Naive thymus-derived CD8-positive, alpha-beta T cell (primary cell): ENCODE measurements at regions not wholly inside any gene's neighbourhood (a gene's known extent, or its start where the extent isn't known, plus 50 kb on each side); places are given as distances from the start of the nearest gene placed in this dataset.
"Not testable (repeated sequence)": the region's sequence is repeated elsewhere in the genome, so short reads cannot be mapped to it uniquely, and the experiment has no call there.

ENCODE experiments used
- ATAC-seq, 2 donors: fragments of 150-1000 bp; cut with Tn5 transposase in 1 of 2; sonication (Bioruptor Pico), chemical (Tn5 transposase) in 1 of 2; 1 replicate in 1 of 2; 2 replicates in 1 of 2; pipeline ENCODE4 v1.10.0; 2021; ENCODE audit warnings: mild to moderate bottlenecking in 2 of 2, moderate library complexity in 2 of 2
- POLR2A ChIA-PET: fragments of 350-600 bp; sonication (Branson Sonifier 250); formaldehyde crosslinking; loops from one replicate; lab custom pipeline; 2021; ENCODE audit warnings: antibody characterized with exemption; lab: Charles Lee
- DNase-seq, 10 donors: peaks; one replicate each; pipeline versions ENCODE4 v3.0.0 to v3.0.0-alpha.2; 2020 to 2022
- H3K27ac Mint-ChIP-seq, 10 donors: one replicate each; pipeline ENCODE4 v1.8.0; 2020 to 2022; ENCODE audit warnings: mild to moderate bottlenecking in 10 of 10, mixed read lengths in 10 of 10, moderate library complexity in 4 of 10, inconsistent platforms in 1 of 10
- H3K27me3 Mint-ChIP-seq, 5 donors: one replicate each; pipeline ENCODE4 v1.8.0; 2021 to 2022; ENCODE audit warnings: mixed read lengths in 5 of 5
- H3K36me3 Mint-ChIP-seq, 3 donors: one replicate each; pipeline ENCODE4 v1.8.0; 2020 to 2022; ENCODE audit warnings: mixed read lengths in 3 of 3, mild to moderate bottlenecking in 2 of 3, inconsistent platforms in 1 of 3
- H3K4me1 Mint-ChIP-seq, 4 donors: one replicate each; pipeline ENCODE4 v1.8.0; 2021 to 2022; ENCODE audit warnings: mixed read lengths in 4 of 4
- H3K4me3 Mint-ChIP-seq, 10 donors: one replicate each; pipeline ENCODE4 v1.8.0; 2020 to 2022; ENCODE audit warnings: mild to moderate bottlenecking in 10 of 10, mixed read lengths in 10 of 10, moderate library complexity in 6 of 10, inconsistent platforms in 1 of 10
- H3K9me3 Mint-ChIP-seq, 9 donors: one replicate each; pipeline ENCODE4 v1.8.0; 2020 to 2022; ENCODE audit warnings: mixed read lengths in 9 of 9, mild to moderate bottlenecking in 3 of 9, inconsistent platforms in 1 of 9, moderate library complexity in 1 of 9

GRCh38 chr3:99330281-99330680 lies 308.1 kb upstream of the COL8A1 start:
- H3K27me3 Mint-ChIP-seq, result peaks cover 0 to 1% (median 0%) of the 10 kb centered on the region in 5 donors
- no peaks in the 10 kb centered on the region for H3K4me1 Mint-ChIP-seq
- POLR2A ChIA-PET, result no interaction called here
- H3K4me3 Mint-ChIP-seq, result no peak overlapping the region
- no peak for ATAC-seq
- H3K27ac Mint-ChIP-seq, result no peak overlapping the region
- no peaks in the 10 kb centered on the region for H3K36me3 Mint-ChIP-seq
- H3K9me3 Mint-ChIP-seq, result peaks cover 0 to 9% (median 2%) of the 10 kb centered on the region in 9 donors
- DNase-seq, result no peak

- no peaks in the 10 kb centered on the region for H3K27me3 Mint-ChIP-seq
- no peak overlapping the region for H3K4me3 Mint-ChIP-seq
- DNase-seq (no peak), ATAC-seq (no peak)
- POLR2A ChIA-PET, result no interaction called here
- H3K9me3 Mint-ChIP-seq, result peaks cover 0 to 4% (median 0%) of the 10 kb centered on the region in 9 donors
- no peaks in the 10 kb centered on the region for H3K4me1 Mint-ChIP-seq
- no peak overlapping the region for H3K27ac Mint-ChIP-seq
- H3K36me3 Mint-ChIP-seq, result no peaks in the 10 kb centered on the region
Observed at GRCh38 chr3:99325402-99325801, 313.0 kb upstream of the COL8A1 start.

GRCh38 chr3:99324636-99325203 lies 313.7 kb upstream of the COL8A1 start:
- H3K27ac Mint-ChIP-seq, result no peak overlapping the region
- no peaks in the 10 kb centered on the region for H3K4me1 Mint-ChIP-seq
- POLR2A ChIA-PET, result no interaction called here
- H3K4me3 Mint-ChIP-seq, result no peak overlapping the region
- DNase-seq, result no peak
- H3K9me3 Mint-ChIP-seq, result peaks cover 0 to 4% (median 0%) of the 10 kb centered on the region in 9 donors
- ATAC-seq, result no peak
- no peaks in the 10 kb centered on the region for H3K27me3 Mint-ChIP-seq
- no peaks in the 10 kb centered on the region for H3K36me3 Mint-ChIP-seq

- Mint-ChIP-seq H3K27me3 (no peaks in the 10 kb centered on the region), H3K4me1 (no peaks in the 10 kb centered on the region), H3K27ac (no peak overlapping the region), H3K4me3 (no peak overlapping the region), H3K9me3 (peaks cover 0 to 4% (median 0%) of the 10 kb centered on the region in 9 donors), H3K36me3 (no peaks in the 10 kb centered on the region)
- no peak for ATAC-seq
- POLR2A ChIA-PET, result no interaction called here
- DNase-seq, result no peak
Observed at GRCh38 chr3:99323940-99324339, 314.5 kb upstream of the COL8A1 start.

- POLR2A ChIA-PET, result no interaction called here
- ATAC-seq, result no peak
Observed at GRCh38 chr3:99322551-99322950, 315.8 kb upstream of the COL8A1 start.

GRCh38 chr3:99321261-99321660 lies 317.1 kb upstream of the COL8A1 start:
- Mint-ChIP-seq H3K4me3 (no peak overlapping the region), H3K27me3 (no peaks in the 10 kb centered on the region), H3K36me3 (no peaks in the 10 kb centered on the region), H3K9me3 (peaks cover 0 to 4% (median 0%) of the 10 kb centered on the region in 9 donors), H3K4me1 (no peaks in the 10 kb centered on the region), H3K27ac (no peak overlapping the region)
- POLR2A ChIA-PET, result no interaction called here
- no peak for DNase-seq
- no peak for ATAC-seq

More at GRCh38 chr3:99322551-99322950, 315.8 kb upstream of the COL8A1 start:
- no peak for DNase-seq
- Mint-ChIP-seq H3K4me1 (no peaks in the 10 kb centered on the region), H3K4me3 (no peak overlapping the region), H3K27me3 (no peaks in the 10 kb centered on the region), H3K27ac (no peak overlapping the region), H3K36me3 (no peaks in the 10 kb centered on the region), H3K9me3 (peaks cover 0 to 4% (median 0%) of the 10 kb centered on the region in 9 donors)

- Mint-ChIP-seq H3K4me1 (no peaks in the 10 kb centered on the region), H3K36me3 (no peaks in the 10 kb centered on the region)
- POLR2A ChIA-PET, result no interaction called here
Observed at GRCh38 chr3:99319961-99320360, 318.4 kb upstream of the COL8A1 start.

GRCh38 chr3:99319450-99319849 lies 318.9 kb upstream of the COL8A1 start:
- POLR2A ChIA-PET, result no interaction called here
- H3K4me3 Mint-ChIP-seq, result no peak overlapping the region
- H3K9me3 Mint-ChIP-seq, result peaks cover 0 to 8% (median 0%) of the 10 kb centered on the region in 9 donors

More at GRCh38 chr3:99319961-99320360, 318.4 kb upstream of the COL8A1 start:
- ATAC-seq, result no peak
- Mint-ChIP-seq H3K9me3 (peaks cover 0 to 8% (median 0%) of the 10 kb centered on the region in 9 donors), H3K27ac (no peak overlapping the region), H3K27me3 (no peaks in the 10 kb centered on the region), H3K4me3 (no peak overlapping the region)
- no peak for DNase-seq

GRCh38 chr3:99317201-99317600 lies 321.2 kb upstream of the COL8A1 start:
- Mint-ChIP-seq H3K4me1 (no peaks in the 10 kb centered on the region), H3K4me3 (no peak overlapping the region), H3K27me3 (no peaks in the 10 kb centered on the region), H3K9me3 (peaks cover 0 to 16% (median 2%) of the 10 kb centered on the region in 9 donors), H3K36me3 (no peaks in the 10 kb centered on the region), H3K27ac (no peak overlapping the region)
- POLR2A ChIA-PET, result no interaction called here
- DNase-seq, result no peak
- no peak for ATAC-seq

More at GRCh38 chr3:99319450-99319849, 318.9 kb upstream of the COL8A1 start:
- Mint-ChIP-seq H3K4me1 (no peaks in the 10 kb centered on the region), H3K36me3 (no peaks in the 10 kb centered on the region), H3K27me3 (no peaks in the 10 kb centered on the region), H3K27ac (no peak overlapping the region)
- DNase-seq, result no peak
- ATAC-seq, result no peak

- POLR2A ChIA-PET, result no interaction called here
- no peak for ATAC-seq
- peaks cover 0 to 22% (median 6%) of the 10 kb centered on the region in 9 donors for H3K9me3 Mint-ChIP-seq
Observed at GRCh38 chr3:99315896-99316295, 322.5 kb upstream of the COL8A1 start.

GRCh38 chr3:99313485-99313884 lies 324.9 kb upstream of the COL8A1 start:
- DNase-seq (no peak), ATAC-seq (no peak)
- POLR2A ChIA-PET, result no interaction called here
- Mint-ChIP-seq H3K4me1 (no peaks in the 10 kb centered on the region), H3K27ac (no peak overlapping the region), H3K4me3 (no peak overlapping the region), H3K9me3 (peaks cover 0 to 31% (median 19%) of the 10 kb centered on the region in 9 donors), H3K27me3 (no peaks in the 10 kb centered on the region), H3K36me3 (peaks cover 0 to 5% (median 0%) of the 10 kb centered on the region in 3 donors)

More at GRCh38 chr3:99315896-99316295, 322.5 kb upstream of the COL8A1 start:
- Mint-ChIP-seq H3K27me3 (no peaks in the 10 kb centered on the region), H3K4me3 (no peak overlapping the region), H3K4me1 (no peaks in the 10 kb centered on the region), H3K36me3 (no peaks in the 10 kb centered on the region), H3K27ac (no peak overlapping the region)
- DNase-seq, result no peak

GRCh38 chr3:99298661-99299060 lies 339.7 kb upstream of the COL8A1 start:
- H3K27me3 Mint-ChIP-seq, result no peaks in the 10 kb centered on the region
- POLR2A ChIA-PET, result no interaction called here

GRCh38 chr3:99295836-99296235 lies 342.6 kb upstream of the COL8A1 start:
- Mint-ChIP-seq H3K27me3 (no peaks in the 10 kb centered on the region), H3K9me3 (peaks cover 0 to 10% (median 2%) of the 10 kb centered on the region in 9 donors), H3K4me1 (no peaks in the 10 kb centered on the region), H3K27ac (no peak overlapping the region), H3K36me3 (no peaks in the 10 kb centered on the region), H3K4me3 (no peak overlapping the region)
- POLR2A ChIA-PET, result no interaction called here
- ATAC-seq (no peak), DNase-seq (no peak)

More at GRCh38 chr3:99298661-99299060, 339.7 kb upstream of the COL8A1 start:
- no peak overlapping the region for H3K4me3 Mint-ChIP-seq
- H3K4me1 Mint-ChIP-seq, result no peaks in the 10 kb centered on the region
- no peak overlapping the region for H3K27ac Mint-ChIP-seq
- no peak for DNase-seq
- H3K9me3 Mint-ChIP-seq, result peaks cover 0 to 25% (median 9%) of the 10 kb centered on the region in 9 donors
- H3K36me3 Mint-ChIP-seq, result no peaks in the 10 kb centered on the region
- ATAC-seq, result no peak

GRCh38 chr3:99294092-99294491 lies 344.3 kb upstream of the COL8A1 start:
- H3K36me3 Mint-ChIP-seq, H3K4me3 Mint-ChIP-seq, POLR2A ChIA-PET, H3K4me1 Mint-ChIP-seq, H3K27ac Mint-ChIP-seq, H3K27me3 Mint-ChIP-seq, ATAC-seq: not testable (repeated sequence)
- DNase-seq, result peak in 1 of 10 donors; percentile 1
- peaks cover 0 to 10% (median 2%) of the 10 kb centered on the region in 9 donors for H3K9me3 Mint-ChIP-seq
